Upper lobe of right lung (tissue), 1 donor: ENCODE measurements at regions not wholly inside any gene's neighbourhood (a gene's known extent, or its start where the extent isn't known, plus 50 kb on each side); places are given as distances from the start of the nearest gene placed in this dataset.
A peak's percentile ranks its signal among the peaks of the same experiment; 100 is the strongest.
"Not testable (repeated sequence)": the region's sequence is repeated elsewhere in the genome, so short reads cannot be mapped to it uniquely, and the experiment has no call there.

ENCODE experiments used
- ATAC-seq: fragments of 200-7000 bp; cut with Tn5 transposase; one replicate; pipeline ENCODE4 v1.9.1; 2020; ENCODE audit warnings: mild to moderate bottlenecking, moderate library complexity
- DNase-seq: peaks from one replicate; pipeline ENCODE4 v3.0.0-alpha.2; 2020
- H3K27ac ChIP-seq: fragments of 200-600 bp; one replicate; pipeline ENCODE4 v1.8.0; 2022
- H3K27me3 ChIP-seq: fragments of 200-600 bp; one replicate; pipeline ENCODE4 v1.8.0; 2022; ENCODE audit warnings: mild to moderate bottlenecking
- H3K36me3 ChIP-seq: fragments of 200-600 bp; one replicate; pipeline ENCODE4 v1.8.0; 2022
- H3K4me1 ChIP-seq: fragments of 200-600 bp; one replicate; pipeline ENCODE4 v1.8.0; 2022
- H3K4me3 ChIP-seq: fragments of 200-600 bp; one replicate; pipeline ENCODE4 v1.8.0; 2022; ENCODE audit warnings: mild to moderate bottlenecking
- H3K9me3 ChIP-seq: fragments of 200-600 bp; one replicate; pipeline ENCODE4 v1.8.0; 2022
- intact Hi-C: fragments of 100-400 bp; cut with DNase I; formaldehyde crosslinking; loops from one replicate; pipeline ENCODE4 v1.11.0; 2022
- TF ChIP-seq, protein P1 (sequence below): fragments of 200-600 bp; IDR thresholded peaks from one replicate; pipeline ENCODE4 v1.8.0; 2022; ENCODE audit warnings: antibody characterized with exemption
- donor health status: DM: no; HTN: yes; CAD: no; lungs with severe emphysema.

DNA sequence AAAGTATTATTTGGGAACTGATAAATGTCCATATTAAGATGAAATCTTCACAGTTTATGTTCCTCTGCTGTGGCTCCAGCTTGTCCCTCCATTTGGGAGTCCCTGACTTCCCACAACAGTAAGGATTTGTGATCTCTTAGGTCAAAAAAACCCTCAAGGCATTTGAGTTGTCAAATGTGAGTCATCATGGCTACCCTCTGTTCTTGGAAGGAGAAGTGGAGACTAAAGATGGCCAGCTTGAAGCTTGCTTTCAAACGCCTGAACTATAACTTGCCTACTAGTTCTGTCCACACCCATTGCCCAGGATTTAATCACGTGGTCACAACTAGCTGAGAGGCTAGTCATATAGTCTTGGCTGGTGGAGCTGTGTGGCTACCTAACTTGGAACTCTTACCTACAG, 107.8 kb downstream of the CCNG2 start:
- no peak overlapping the region for H3K4me3 ChIP-seq
- no peak for ATAC-seq
- no peaks in the 10 kb centered on the region for H3K9me3 ChIP-seq
- H3K36me3 ChIP-seq: no peaks in the 10 kb centered on the region
- H3K4me1 ChIP-seq: no peaks in the 10 kb centered on the region
- DNase-seq: no peak
- no peaks in the 10 kb centered on the region for H3K27me3 ChIP-seq
- intact Hi-C loops: no loop called here
- H3K27ac ChIP-seq: no peak overlapping the region
- TF ChIP-seq, protein P1, sequence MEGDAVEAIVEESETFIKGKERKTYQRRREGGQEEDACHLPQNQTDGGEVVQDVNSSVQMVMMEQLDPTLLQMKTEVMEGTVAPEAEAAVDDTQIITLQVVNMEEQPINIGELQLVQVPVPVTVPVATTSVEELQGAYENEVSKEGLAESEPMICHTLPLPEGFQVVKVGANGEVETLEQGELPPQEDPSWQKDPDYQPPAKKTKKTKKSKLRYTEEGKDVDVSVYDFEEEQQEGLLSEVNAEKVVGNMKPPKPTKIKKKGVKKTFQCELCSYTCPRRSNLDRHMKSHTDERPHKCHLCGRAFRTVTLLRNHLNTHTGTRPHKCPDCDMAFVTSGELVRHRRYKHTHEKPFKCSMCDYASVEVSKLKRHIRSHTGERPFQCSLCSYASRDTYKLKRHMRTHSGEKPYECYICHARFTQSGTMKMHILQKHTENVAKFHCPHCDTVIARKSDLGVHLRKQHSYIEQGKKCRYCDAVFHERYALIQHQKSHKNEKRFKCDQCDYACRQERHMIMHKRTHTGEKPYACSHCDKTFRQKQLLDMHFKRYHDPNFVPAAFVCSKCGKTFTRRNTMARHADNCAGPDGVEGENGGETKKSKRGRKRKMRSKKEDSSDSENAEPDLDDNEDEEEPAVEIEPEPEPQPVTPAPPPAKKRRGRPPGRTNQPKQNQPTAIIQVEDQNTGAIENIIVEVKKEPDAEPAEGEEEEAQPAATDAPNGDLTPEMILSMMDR: no peak

DNA sequence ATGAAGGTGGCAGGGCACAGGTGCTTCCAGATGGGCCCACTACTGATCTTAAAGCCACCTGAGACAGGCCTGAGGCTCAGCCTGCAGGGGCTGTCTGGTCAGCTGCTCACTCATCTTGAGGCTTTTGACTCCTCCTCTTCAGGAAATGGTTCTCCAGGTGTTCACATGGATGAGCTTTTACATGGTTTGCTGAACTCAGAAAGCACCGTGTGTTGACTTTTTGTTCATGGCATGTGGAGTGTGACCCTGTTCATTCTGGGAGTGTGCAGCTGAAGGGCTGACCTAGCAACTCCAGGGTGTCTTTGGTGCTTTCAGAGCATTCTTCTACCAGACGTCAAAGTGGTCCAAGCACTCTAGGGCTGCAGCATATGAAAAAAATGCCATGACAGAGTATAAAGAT, 111.1 kb downstream of the CCNG2 start:
- Histone ChIP-seq H3K27me3 (no peaks in the 10 kb centered on the region), H3K9me3 (no peaks in the 10 kb centered on the region), H3K36me3 (no peaks in the 10 kb centered on the region), H3K4me1 (no peaks in the 10 kb centered on the region), H3K4me3 (no peak overlapping the region), H3K27ac (no peak overlapping the region)
- TF ChIP-seq, protein P1: no peak
- intact Hi-C loops: no loop called here
- no peak for ATAC-seq
- DNase-seq: no peak

- Histone ChIP-seq H3K9me3 (no peaks in the 10 kb centered on the region), H3K4me1 (no peaks in the 10 kb centered on the region), H3K27ac (no peak overlapping the region), H3K36me3 (no peaks in the 10 kb centered on the region), H3K27me3 (no peaks in the 10 kb centered on the region), H3K4me3 (no peak overlapping the region)
- ATAC-seq: no peak
- no peak for DNase-seq
- intact Hi-C loops: no loop called here
- TF ChIP-seq, protein P1: no peak
Measured at GRCh38 chr4:77269505-77269904, 112.5 kb downstream of the CCNG2 start.

DNA sequence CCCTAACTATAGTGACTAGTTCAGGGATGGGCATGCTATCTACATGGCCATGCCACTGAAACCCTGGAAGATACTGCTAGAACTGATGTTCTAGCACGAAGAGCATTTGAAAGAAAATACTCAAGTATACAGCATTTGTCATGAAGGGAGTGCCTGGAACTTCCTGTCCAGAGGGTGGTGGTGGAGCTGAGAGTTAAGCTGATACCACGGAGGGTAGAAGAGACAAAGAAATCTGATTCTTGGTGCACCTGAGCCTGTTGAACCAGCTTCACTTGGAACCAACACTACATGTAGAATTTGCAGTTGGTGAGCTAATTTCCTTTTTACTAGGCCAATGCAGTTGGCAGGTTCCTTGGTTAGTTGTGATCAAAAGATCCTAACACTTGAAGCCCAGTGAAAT, 116.4 kb downstream of the CCNG2 start:
- H3K36me3 ChIP-seq: no peaks in the 10 kb centered on the region
- no peak for DNase-seq
- H3K27ac ChIP-seq: no peak overlapping the region
- ATAC-seq: no peak
- no peak overlapping the region for H3K4me3 ChIP-seq
- H3K9me3 ChIP-seq: no peaks in the 10 kb centered on the region
- no peaks in the 10 kb centered on the region for H3K27me3 ChIP-seq
- no peaks in the 10 kb centered on the region for H3K4me1 ChIP-seq
- intact Hi-C loops: no loop called here
- TF ChIP-seq, protein P1: no peak

GRCh38 chr4:77279114-77279513, 122.1 kb downstream of the CCNG2 start:
- H3K4me1 ChIP-seq, H3K27me3 ChIP-seq, H3K36me3 ChIP-seq, H3K27ac ChIP-seq, H3K9me3 ChIP-seq, intact Hi-C loops, DNase-seq, H3K4me3 ChIP-seq: not testable (repeated sequence)
- peak; percentile 13 for ATAC-seq

DNA sequence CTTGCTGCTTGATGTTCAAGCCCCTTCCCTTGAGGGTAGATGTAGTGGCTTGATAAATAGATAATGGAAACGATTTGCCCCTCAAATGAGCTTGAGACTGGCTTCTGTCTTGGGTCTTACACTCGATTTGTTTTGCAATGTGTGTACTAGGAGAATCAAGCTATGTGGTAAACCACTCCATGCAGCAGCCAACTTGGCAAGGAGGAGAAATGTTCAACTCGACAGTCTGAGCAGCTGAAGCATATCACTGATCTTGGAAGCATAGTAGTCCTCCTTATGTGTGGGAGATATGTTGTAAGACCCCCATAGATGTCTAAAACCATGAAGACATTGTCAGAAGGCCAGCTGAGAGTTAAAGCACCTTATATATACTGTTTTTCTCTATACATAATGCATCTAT, 125.3 kb downstream of the CCNG2 start:
- Histone ChIP-seq H3K4me1 (no peaks in the 10 kb centered on the region), H3K27ac (no peak overlapping the region), H3K27me3 (no peaks in the 10 kb centered on the region), H3K36me3 (no peaks in the 10 kb centered on the region), H3K4me3 (no peak overlapping the region), H3K9me3 (no peaks in the 10 kb centered on the region)
- intact Hi-C loops: no loop called here
- no peak for ATAC-seq
- TF ChIP-seq, protein P1: no peak
- no peak for DNase-seq
